HepG2 (cell line): ENCODE measurements at regions not wholly inside any gene's neighbourhood (a gene's known extent, or its start where the extent isn't known, plus 50 kb on each side); places are given as distances from the start of the nearest gene placed in this dataset.

Source experiments
- ATAC-seq: fragments of 200-7000 bp; cut with Tn5 transposase; 3 replicates; pipeline ENCODE4 v1.9.1; 2020; ENCODE audit warnings: mild to moderate bottlenecking, moderate library complexity
- BruUV-seq: library from RNA; stranded (reverse); fragments of 400-500 nt; replicated peaks from 2 replicates; lab custom pipeline; 2021; lab: Mats Ljungman, UMichigan
- CTCF ChIA-PET: fragments of 300-600 bp; formaldehyde crosslinking; extraction: SDS; loops from one replicate; lab custom pipeline; 2021; ENCODE audit warnings: low total read pairs, inconsistent platforms, low intra/inter-chr PET ratio; lab: Yijun Ruan, JAX
- POLR2A ChIA-PET: fragments of 350-600 bp; sonication (Branson Sonifier 250); formaldehyde crosslinking; loops from one replicate; lab custom pipeline; 2020; ENCODE audit warnings: antibody characterized with exemption, inconsistent platforms; lab: Yijun Ruan, JAX
- DNase-seq: peaks from one replicate; pipeline ENCODE4 v3.0.0-alpha.2; 2015; ENCODE audit warnings: low spot score
- FAIRE-seq: peaks from 3 replicates; lab custom pipeline; 2011; peaks lifted over from hg19 to GRCh38; lab: Jason Lieb, UNC
- H2AFZ ChIP-seq: one replicate; pipeline ENCODE4 v1.6.1; 2011; ENCODE audit warnings: low read length, inconsistent platforms
- H3K27ac ChIP-seq: fragments of 300-600 bp; 3 replicates; pipeline ENCODE4 v1.8.0; 2011; ENCODE audit warnings: mixed run types, mild to moderate bottlenecking, mixed read lengths, low read length, inconsistent platforms; ENCODE audit not compliant: insufficient read depth; ENCODE audit errors: extremely low read length
- H3K27me3 ChIP-seq, 2 experiments: fragments of 200-600 bp in 1 of 2; 2 replicates in 1 of 2; 3 replicates in 1 of 2; pipeline versions ENCODE4 v1.6.0 to v1.8.0; 2011; ENCODE audit warnings: low read length in 2 of 2, mild to moderate bottlenecking in 2 of 2, moderate library complexity in 2 of 2, inconsistent platforms in 1 of 2; ENCODE audit not compliant: insufficient read depth in 2 of 2, control insufficient read depth in 1 of 2
- H3K36me3 ChIP-seq, 2 experiments: fragments of 200-600 bp in 1 of 2; replicated peaks in 1 of 2; 2 replicates in 1 of 2; 3 replicates in 1 of 2; pipeline versions ENCODE4 v1.5.1 to v1.8.0; 2011; ENCODE audit warnings: low read length in 2 of 2, inconsistent platforms in 1 of 2; ENCODE audit not compliant: insufficient read depth in 2 of 2, control insufficient read depth in 1 of 2
- H3K4me1 ChIP-seq: 2 replicates; pipeline ENCODE4 v1.5.1; 2012; ENCODE audit warnings: low read length, inconsistent platforms; ENCODE audit not compliant: insufficient read depth
- H3K4me2 ChIP-seq: 2 replicates; pipeline ENCODE4 v1.6.0; 2011; ENCODE audit warnings: low read depth, low read length, inconsistent platforms
- H3K4me3 ChIP-seq, 3 experiments: fragments of 200-600 bp in 1 of 3; sonication (generic), shearing (Covaris generic) in 1 of 3; replicated peaks in 1 of 3; 2 replicates each; pipeline ENCODE4 v1.5.1; 2011 to 2016; ENCODE audit warnings: low read length in 3 of 3, inconsistent platforms in 2 of 3, low read depth in 2 of 3, mild to moderate bottlenecking in 2 of 3, control low read depth in 1 of 3, mixed read lengths in 1 of 3; ENCODE audit not compliant: insufficient read depth in 1 of 3
- H3K79me2 ChIP-seq: one replicate; pipeline ENCODE4 v1.6.1; 2011; ENCODE audit warnings: low read length, inconsistent platforms; ENCODE audit not compliant: insufficient read depth
- H3K9ac ChIP-seq: 2 replicates; pipeline ENCODE4 v1.6.0; 2011; ENCODE audit warnings: mild to moderate bottlenecking, low read depth, low read length, inconsistent platforms; ENCODE audit not compliant: insufficient read depth
- H3K9me3 ChIP-seq: 2 replicates; pipeline ENCODE4 v1.5.1; 2012; ENCODE audit warnings: mild to moderate bottlenecking, low read length
- H4K20me1 ChIP-seq: 2 replicates; pipeline ENCODE4 v1.6.0; 2011; ENCODE audit warnings: inconsistent platforms, mild to moderate bottlenecking, low read length, moderate library complexity; ENCODE audit not compliant: insufficient read depth
- AHR ChIP-seq: IDR thresholded peaks from 2 replicates; pipeline ENCODE4 v1.6.1; 2018; ENCODE audit warnings: missing genetic modification reagents, missing compliant biosample characterization
- FOXO1 ChIP-seq: sonication (generic); formaldehyde crosslinking; IDR thresholded peaks from 2 replicates; pipeline ENCODE4 v1.4.0; 2020; ENCODE audit warnings: missing genetic modification reagents
- GTF2F1 ChIP-seq: fragments of 150-350 bp; IDR thresholded peaks from 2 replicates; pipeline ENCODE4 v1.6.1; 2014; ENCODE audit warnings: low read length
- JUNB ChIP-seq: sonication (generic); formaldehyde crosslinking; IDR thresholded peaks from 2 replicates; pipeline ENCODE4 v1.8.0; 2022; ENCODE audit warnings: missing genetic modification reagents, mild to moderate bottlenecking, borderline replicate concordance
- KLF6 ChIP-seq: IDR thresholded peaks from 2 replicates; pipeline ENCODE4 v1.8.0; 2016; ENCODE audit warnings: missing biosample characterization, missing genetic modification reagents
- SMAD1 ChIP-seq: sonication (generic); formaldehyde crosslinking; IDR thresholded peaks from 2 replicates; pipeline ENCODE4 v1.4.0; 2020; ENCODE audit warnings: missing genetic modification reagents, low read depth, mild to moderate bottlenecking, borderline replicate concordance
- SNRNP70 ChIP-seq: fragments of 200-400 bp; formaldehyde crosslinking; IDR thresholded peaks from 2 replicates; pipeline ENCODE4 v1.6.1; 2017; ENCODE audit warnings: mild to moderate bottlenecking, low read depth, low read length, moderate library complexity
- TBX3 ChIP-seq: fragments of 450-650 bp; IDR thresholded peaks from 2 replicates; pipeline ENCODE4 v1.6.1; 2017; ENCODE audit warnings: antibody characterized with exemption, mild to moderate bottlenecking, inconsistent platforms, borderline replicate concordance
- ZNF10 ChIP-seq: sonication (generic); formaldehyde crosslinking; IDR thresholded peaks from 2 replicates; pipeline ENCODE4 v1.4.0; 2020; ENCODE audit warnings: mild to moderate bottlenecking, low read depth, missing genetic modification reagents, borderline replicate concordance
- ZNF124 ChIP-seq: sonication (generic); formaldehyde crosslinking; IDR thresholded peaks from 2 replicates; pipeline ENCODE4 v1.4.0; 2020; ENCODE audit warnings: missing genetic modification reagents
- ZNF382 ChIP-seq: sonication (generic); formaldehyde crosslinking; IDR thresholded peaks from 2 replicates; pipeline ENCODE4 v1.5.0; 2020; ENCODE audit warnings: missing genetic modification reagents, mild to moderate bottlenecking, borderline replicate concordance
- ZNF484 ChIP-seq: sonication (generic); formaldehyde crosslinking; IDR thresholded peaks from 2 replicates; pipeline ENCODE4 v1.5.1; 2020; ENCODE audit warnings: mild to moderate bottlenecking, low read depth, missing genetic modification reagents, borderline replicate concordance
- WGBS: methylation state at CpG from one replicate; pipeline ENCODE4 v1.1.6; 2017; ENCODE audit warnings: low lambda C conversion rate; 5-methylcytosine and 5-hydroxymethylcytosine counted together
- in situ Hi-C: cut with HindIII; loops from 2 replicates; pipeline ENCODE4 v1.10.0; 2017; ENCODE audit warnings: low pct_unique_long_range_greater_than_20kb; ENCODE audit not compliant: extremely low pct_ligation_motif_present
- intact Hi-C: fragments of 100-400 bp; cut with micrococcal nuclease; formaldehyde crosslinking; loops from one replicate; pipeline ENCODE4 v1.10.0; 2022; ENCODE audit not compliant: unreplicated experiment

DNA sequence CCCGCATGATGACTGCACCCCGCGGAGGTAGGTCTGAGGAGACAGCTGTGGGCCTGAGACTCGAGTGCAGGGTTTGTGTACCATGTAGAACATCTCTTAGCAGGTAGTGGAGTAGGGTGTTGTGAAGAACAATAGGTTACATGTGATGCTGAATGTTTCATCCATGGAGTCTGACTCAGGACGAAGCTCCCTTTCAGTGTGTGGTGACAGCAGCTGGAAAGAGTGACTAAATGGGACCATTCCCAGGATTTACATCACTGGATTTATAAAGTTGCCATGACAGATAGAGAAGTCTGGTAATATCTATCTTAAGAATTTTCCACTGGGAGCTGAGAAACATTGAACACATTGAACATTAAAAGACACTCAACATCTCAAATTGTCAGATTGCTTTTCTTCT is 259.6 kb upstream of the RGS6 start:
- Histone ChIP-seq H3K9me3 (no peaks in the 10 kb centered on the region), H3K9ac (no peak overlapping the region)
- POLR2A ChIA-PET = no interaction called here
- TF ChIP-seq ZNF10 (CRISPR knock-in tag) = no peak
- TF ChIP-seq ZNF382 = no peak
- no peak for TF ChIP-seq TBX3
- TF ChIP-seq JUNB (CRISPR knock-in tag) = no peak
- TF ChIP-seq, all 625 proteins: peak for 0
- DNase-seq (no peak), ATAC-seq (no peak), FAIRE-seq (no peak)
- H3K4me3 ChIP-seq = no peak overlapping the region
- in situ Hi-C loops = no loop called here
- no peaks in the 10 kb centered on the region for H3K4me1 ChIP-seq
- intact Hi-C loops = no loop called here
- BruUV-seq = no TSS peak
- WGBS = 97% methylated on average over 5 of the region's 5 CpGs
- H3K36me3 ChIP-seq = peaks cover 3 to 10% of the 10 kb centered on the region in 2 experiments; a peak in 2 of 5 replicates
- no peaks in the 10 kb centered on the region for H3K79me2 ChIP-seq
- H3K27ac ChIP-seq = no peak overlapping the region
- H3K4me2 ChIP-seq = no peak overlapping the region
- no peak overlapping the region for H2AFZ ChIP-seq
- no peaks in the 10 kb centered on the region; a peak in 1 of 5 replicates for H3K27me3 ChIP-seq
- CTCF ChIA-PET = no interaction called here
- no peaks in the 10 kb centered on the region for H4K20me1 ChIP-seq

DNA sequence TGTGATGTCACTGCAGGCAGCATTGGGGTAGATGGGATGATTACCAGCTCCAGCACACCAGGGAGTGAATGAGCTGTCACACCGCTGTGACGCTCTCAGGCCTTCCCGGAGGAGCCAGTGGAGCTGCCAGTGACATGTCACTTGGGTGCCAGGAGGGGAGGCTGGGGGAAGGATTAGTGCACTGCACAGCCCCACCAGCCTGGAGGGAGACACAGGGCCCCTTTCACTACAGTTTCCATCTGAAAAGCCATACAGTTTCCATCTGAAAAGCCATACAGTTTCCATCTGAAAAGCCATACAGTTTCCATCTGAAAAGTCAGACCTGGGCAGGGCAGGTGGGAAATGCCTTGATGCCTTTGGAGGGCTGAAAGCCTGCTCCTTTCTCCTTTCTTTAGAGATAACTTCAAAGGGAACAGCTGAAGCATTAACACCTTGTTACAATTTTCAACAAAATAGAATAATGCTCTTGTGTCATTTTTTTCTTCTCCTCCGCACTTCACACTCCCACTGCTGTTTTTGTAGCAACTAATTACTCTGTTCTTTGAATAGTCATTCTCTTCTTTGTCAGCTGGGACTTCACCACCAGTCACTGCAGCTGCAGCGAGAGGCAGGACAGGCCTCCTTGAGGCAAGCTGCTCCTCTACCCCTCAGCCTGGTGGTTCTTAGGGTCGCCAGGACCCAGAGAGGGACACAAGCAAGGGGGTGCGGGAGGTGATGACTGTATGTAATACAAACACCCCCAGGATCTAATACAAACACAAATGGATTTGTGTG is 256.9 kb upstream of the RGS6 start:
- peaks cover 3 to 10% of the 10 kb centered on the region in 2 experiments; a peak in 2 of 5 replicates for H3K36me3 ChIP-seq
- intact Hi-C loops (no loop called here), in situ Hi-C loops (no loop called here)
- H3K9me3 ChIP-seq = no peaks in the 10 kb centered on the region
- no peak overlapping the region for H3K4me3 ChIP-seq
- H2AFZ ChIP-seq = no peak overlapping the region
- BruUV-seq = no TSS peak
- ATAC-seq (no peak), DNase-seq (no peak), FAIRE-seq (no peak)
- TF ChIP-seq ZNF484 (CRISPR knock-in tag) (no peak), SNRNP70 (no peak), FOXO1 (CRISPR knock-in tag) (no peak), AHR (CRISPR knock-in tag) (no peak), ZNF124 (CRISPR knock-in tag) (no peak), KLF6 (CRISPR knock-in tag) (no peak), SMAD1 (CRISPR knock-in tag) (no peak), GTF2F1 (no peak)
- H3K27me3 ChIP-seq = no peaks in the 10 kb centered on the region; a peak in 1 of 5 replicates
- H3K79me2 ChIP-seq = no peaks in the 10 kb centered on the region
- 98% methylated on average over 4 of the region's 7 CpGs for WGBS
- H3K4me1 ChIP-seq = no peaks in the 10 kb centered on the region
- no peak overlapping the region for H3K9ac ChIP-seq
- H3K4me2 ChIP-seq = no peak overlapping the region
- no peaks in the 10 kb centered on the region for H4K20me1 ChIP-seq
- CTCF ChIA-PET = no interaction called here
- no peak overlapping the region for H3K27ac ChIP-seq
- POLR2A ChIA-PET = no interaction called here
